Gastroesophageal sphincter (tissue), 4 donors: ENCODE measurements at regions not wholly inside any gene's neighbourhood (a gene's known extent, or its start where the extent isn't known, plus 50 kb on each side); places are given as distances from the start of the nearest gene placed in this dataset.

ENCODE experiments used
- ATAC-seq: fragments of 150-250 bp; one replicate; pipeline ENCODE4 v1.9.1; 2016; ENCODE audit warnings: mild to moderate bottlenecking, moderate library complexity
- H3K27ac ChIP-seq, 4 donors: fragments of 200-600 bp; sonication (generic) in 3 of 4; 1 replicate in 3 of 4; 2 replicates in 1 of 4; pipeline ENCODE4 v1.5.1; 2016 to 2019
- H3K27me3 ChIP-seq: fragments of 200-600 bp; sonication (generic); one replicate; pipeline ENCODE4 v1.5.1; 2019
- H3K36me3 ChIP-seq, 2 donors: fragments of 200-600 bp; sonication (generic); one replicate each; pipeline ENCODE4 v1.5.1; 2019; ENCODE audit warnings: control low read depth in 1 of 2
- H3K4me1 ChIP-seq, 3 donors: fragments of 200-600 bp; sonication (generic); 1 replicate in 2 of 3; 2 replicates in 1 of 3; pipeline ENCODE4 v1.5.1; 2016 to 2019; ENCODE audit warnings: control low read depth in 2 of 3
- H3K4me3 ChIP-seq, 2 donors: fragments of 200-600 bp; sonication (generic); one replicate each; pipeline ENCODE4 v1.5.1; 2019; ENCODE audit warnings: mild to moderate bottlenecking in 1 of 2, moderate library complexity in 1 of 2
- H3K9me3 ChIP-seq, 3 donors: fragments of 200-600 bp; sonication (generic); one replicate each; pipeline ENCODE4 v1.5.1; 2017 to 2019; ENCODE audit warnings: control low read depth in 2 of 3
- EP300 ChIP-seq: sonication (generic); formaldehyde crosslinking; IDR thresholded peaks from one replicate; pipeline ENCODE4 v1.6.1; 2017; ENCODE audit warnings: antibody characterized with exemption, mild to moderate bottlenecking
- POLR2A ChIP-seq, 2 donors: fragments of 450-650 bp; IDR thresholded peaks; one replicate each; pipeline ENCODE4 v1.6.1; 2017; ENCODE audit warnings: antibody characterized with exemption in 2 of 2, mild to moderate bottlenecking in 2 of 2, moderate library complexity in 1 of 2
- POLR2AphosphoS5 ChIP-seq: sonication (generic); formaldehyde crosslinking; IDR thresholded peaks from one replicate; pipeline ENCODE4 v1.6.1; 2017; ENCODE audit warnings: antibody characterized with exemption
- WGBS, 2 donors: methylation state at CpG; one replicate each; pipeline ENCODE4 v1.1.5; 2018; ENCODE audit warnings: low coverage in 1 of 2; 5-methylcytosine and 5-hydroxymethylcytosine counted together
- TF ChIP-seq, protein P1 (sequence below), 4 experiments: fragments of 200-600 bp in 2 of 4; fragments of 450-650 bp in 2 of 4; sonication (generic) in 1 of 4; IDR thresholded peaks; one replicate each; pipeline ENCODE4 v1.5.1; 2017 to 2019; ENCODE audit warnings: antibody characterized with exemption in 4 of 4, mild to moderate bottlenecking in 2 of 4, moderate library complexity in 2 of 4

DNA sequence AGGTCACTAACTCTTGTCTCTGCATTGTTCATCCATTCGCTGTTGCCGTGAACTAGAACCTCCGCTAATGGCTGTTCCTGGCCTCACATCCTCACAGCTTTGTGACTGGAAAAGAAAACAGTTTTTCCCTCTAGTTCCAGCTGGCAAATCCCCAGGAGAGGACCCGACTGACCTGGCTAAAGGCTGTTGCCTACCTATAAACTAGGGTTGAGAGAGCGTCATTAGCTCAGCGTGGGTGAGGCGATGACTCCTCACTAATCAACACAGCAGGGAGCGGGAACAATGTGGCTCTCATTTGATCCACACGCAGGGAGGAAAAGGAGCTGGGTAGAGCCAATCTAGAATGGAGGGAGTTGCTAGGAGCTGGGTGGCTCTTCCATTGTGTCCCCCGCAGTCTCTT lies 282.1 kb upstream of the IRX5 start:
- H3K4me1 ChIP-seq: no peaks in the 10 kb centered on the region
- no peak overlapping the region for H3K27ac ChIP-seq
- no peaks in the 10 kb centered on the region for H3K36me3 ChIP-seq
- ATAC-seq: no peak
- H3K27me3 ChIP-seq: peaks cover 76% of the 10 kb centered on the region
- TF ChIP-seq POLR2AphosphoS5 (no peak), POLR2A (IDR thresholded peaks at IDR 0.05) (no peak), EP300 (no peak)
- TF ChIP-seq, protein P1, sequence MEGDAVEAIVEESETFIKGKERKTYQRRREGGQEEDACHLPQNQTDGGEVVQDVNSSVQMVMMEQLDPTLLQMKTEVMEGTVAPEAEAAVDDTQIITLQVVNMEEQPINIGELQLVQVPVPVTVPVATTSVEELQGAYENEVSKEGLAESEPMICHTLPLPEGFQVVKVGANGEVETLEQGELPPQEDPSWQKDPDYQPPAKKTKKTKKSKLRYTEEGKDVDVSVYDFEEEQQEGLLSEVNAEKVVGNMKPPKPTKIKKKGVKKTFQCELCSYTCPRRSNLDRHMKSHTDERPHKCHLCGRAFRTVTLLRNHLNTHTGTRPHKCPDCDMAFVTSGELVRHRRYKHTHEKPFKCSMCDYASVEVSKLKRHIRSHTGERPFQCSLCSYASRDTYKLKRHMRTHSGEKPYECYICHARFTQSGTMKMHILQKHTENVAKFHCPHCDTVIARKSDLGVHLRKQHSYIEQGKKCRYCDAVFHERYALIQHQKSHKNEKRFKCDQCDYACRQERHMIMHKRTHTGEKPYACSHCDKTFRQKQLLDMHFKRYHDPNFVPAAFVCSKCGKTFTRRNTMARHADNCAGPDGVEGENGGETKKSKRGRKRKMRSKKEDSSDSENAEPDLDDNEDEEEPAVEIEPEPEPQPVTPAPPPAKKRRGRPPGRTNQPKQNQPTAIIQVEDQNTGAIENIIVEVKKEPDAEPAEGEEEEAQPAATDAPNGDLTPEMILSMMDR (IDR thresholded peaks at IDR 0.05): no peak
- 55 to 75% methylated on average over 6 to 10 of the region's 10 CpGs for WGBS, 2 donors
- H3K4me3 ChIP-seq: no peak overlapping the region
- H3K9me3 ChIP-seq: peaks cover 0 to 13% (median 0%) of the 10 kb centered on the region in 3 donors

DNA sequence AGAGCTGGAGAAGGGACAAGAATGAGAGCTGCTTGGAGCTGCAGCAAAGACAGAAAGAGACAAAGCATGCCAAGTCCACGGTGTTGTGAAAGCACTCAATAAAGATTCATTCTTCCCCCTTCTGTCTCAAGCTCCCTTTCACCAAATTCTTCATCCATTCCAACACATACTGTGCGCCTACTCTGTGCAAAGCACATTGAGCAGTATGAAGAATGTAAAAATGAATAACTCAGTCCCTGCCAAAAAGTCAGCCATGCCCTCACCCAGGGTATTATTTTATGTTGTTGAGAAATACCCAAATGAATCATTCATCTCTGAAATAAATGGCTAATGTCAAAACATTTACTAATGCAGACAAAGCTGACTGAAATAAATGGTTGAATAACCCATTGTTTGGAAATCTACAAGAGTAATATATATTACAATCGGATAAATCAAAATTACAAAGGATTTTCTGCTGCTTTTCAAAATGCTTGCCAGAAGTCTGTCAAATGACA lies 282.9 kb upstream of the IRX5 start:
- Histone ChIP-seq H3K4me3 (no peak overlapping the region), H3K27ac (no peak overlapping the region), H3K36me3 (no peaks in the 10 kb centered on the region), H3K27me3 (peaks cover 76% of the 10 kb centered on the region), H3K4me1 (no peaks in the 10 kb centered on the region), H3K9me3 (peaks cover 0 to 13% (median 0%) of the 10 kb centered on the region in 3 donors)
- no peak for TF ChIP-seq POLR2AphosphoS5
- no peak for TF ChIP-seq POLR2A (IDR thresholded peaks at IDR 0.05)
- TF ChIP-seq EP300: no peak
- TF ChIP-seq, protein P1 (IDR thresholded peaks at IDR 0.05): no peak
- 11 to 20% methylated on average over 3 of the region's 3 CpGs for WGBS, 2 donors
- no peak for ATAC-seq

DNA sequence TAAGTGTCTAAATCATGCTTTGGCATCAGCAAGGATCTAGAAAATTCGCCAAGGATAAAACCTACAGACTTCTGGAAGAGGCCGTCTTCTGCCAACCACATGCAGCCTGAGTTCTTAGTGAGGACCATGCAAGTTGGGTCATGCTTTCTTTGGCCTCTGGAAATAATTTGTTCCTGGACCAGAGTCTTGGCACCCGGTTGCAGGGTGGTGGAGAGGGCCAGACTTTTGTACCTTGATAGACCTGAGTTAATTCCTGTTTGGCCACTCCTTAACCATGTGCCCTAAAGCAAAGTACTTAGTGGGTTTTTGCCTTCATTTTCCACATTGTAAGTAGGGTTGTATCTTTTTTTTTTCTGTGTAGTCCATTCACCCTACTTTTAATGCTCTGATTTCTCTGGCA lies 283.4 kb upstream of the IRX5 start:
- ATAC-seq: no peak
- Histone ChIP-seq H3K27me3 (peaks cover 75% of the 10 kb centered on the region), H3K36me3 (no peaks in the 10 kb centered on the region), H3K9me3 (peaks cover 0 to 13% (median 0%) of the 10 kb centered on the region in 3 donors), H3K4me1 (no peaks in the 10 kb centered on the region), H3K27ac (no peak overlapping the region), H3K4me3 (no peak overlapping the region)
- 85 to 97% methylated on average over 3 of the region's 3 CpGs for WGBS, 2 donors
- TF ChIP-seq POLR2AphosphoS5 (no peak), EP300 (no peak), POLR2A (IDR thresholded peaks at IDR 0.05) (no peak)
- TF ChIP-seq, protein P1 (IDR thresholded peaks at IDR 0.05): no peak

DNA sequence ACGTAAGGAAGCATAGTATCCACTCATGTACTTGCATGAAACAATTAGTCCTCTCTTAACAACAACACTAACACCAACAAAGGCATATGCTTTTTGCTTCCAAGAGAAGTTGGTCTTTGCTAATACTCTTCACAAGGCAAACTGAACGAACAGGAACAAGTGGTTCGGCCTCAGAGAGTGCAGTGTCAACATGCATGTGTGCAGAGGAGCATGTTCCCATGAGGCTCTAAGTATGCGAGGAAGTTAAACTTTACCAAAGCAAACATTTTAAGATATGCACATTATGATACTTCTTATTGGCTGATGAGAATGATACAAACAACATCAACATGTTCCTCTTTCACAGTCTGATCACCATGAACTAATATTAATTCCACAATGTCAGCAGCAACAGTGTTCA lies 285.3 kb upstream of the IRX5 start:
- Histone ChIP-seq H3K4me3 (no peak overlapping the region), H3K27me3 (peaks cover 74% of the 10 kb centered on the region), H3K36me3 (no peaks in the 10 kb centered on the region), H3K4me1 (no peaks in the 10 kb centered on the region), H3K27ac (no peak overlapping the region), H3K9me3 (peaks cover 0 to 13% (median 0%) of the 10 kb centered on the region in 3 donors)
- 74 to 76% methylated on average over 4 of the region's 4 CpGs for WGBS, 2 donors
- TF ChIP-seq EP300 (no peak), POLR2A (IDR thresholded peaks at IDR 0.05) (no peak), POLR2AphosphoS5 (no peak)
- TF ChIP-seq, protein P1 (IDR thresholded peaks at IDR 0.05): no peak
- ATAC-seq: no peak

DNA sequence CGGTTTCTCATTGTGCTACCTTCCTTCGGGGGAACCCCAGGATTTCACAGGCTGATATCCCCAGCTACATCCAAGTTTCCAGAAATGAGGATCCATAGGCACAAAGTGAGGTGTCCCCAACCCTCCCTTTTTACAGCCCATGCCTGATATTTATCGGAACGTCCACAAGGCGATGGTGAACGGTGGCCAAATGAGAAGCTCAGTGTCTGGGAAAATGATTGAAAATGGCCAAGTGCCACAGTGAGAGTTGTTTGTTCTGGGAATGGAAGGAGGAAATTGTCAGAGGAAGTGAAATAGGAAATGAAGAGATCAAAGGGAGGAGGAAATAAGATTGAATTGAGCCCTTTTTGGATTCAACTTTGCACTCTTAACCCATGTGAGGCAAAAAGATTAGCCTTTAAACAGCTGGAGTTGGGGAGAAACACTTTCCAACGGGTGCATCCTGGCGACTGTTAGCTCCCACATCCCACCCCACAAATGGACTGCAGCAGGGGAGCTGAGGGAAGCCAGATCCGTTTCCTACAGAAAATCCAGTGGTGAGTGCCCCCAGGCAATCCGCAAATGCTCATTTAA lies 294.4 kb upstream of the IRX5 start:
- no peaks in the 10 kb centered on the region for H3K4me1 ChIP-seq
- ATAC-seq: no peak
- H3K27me3 ChIP-seq: peaks cover 46% of the 10 kb centered on the region
- WGBS, 2 donors: 55 to 78% methylated on average over 6 to 7 of the region's 10 CpGs
- H3K27ac ChIP-seq: no peak overlapping the region
- H3K36me3 ChIP-seq: no peaks in the 10 kb centered on the region
- H3K9me3 ChIP-seq: no peaks in the 10 kb centered on the region
- H3K4me3 ChIP-seq: no peak overlapping the region
- TF ChIP-seq POLR2A (IDR thresholded peaks at IDR 0.05) (no peak), POLR2AphosphoS5 (no peak), EP300 (no peak)
- TF ChIP-seq, protein P1 (IDR thresholded peaks at IDR 0.05): no peak
